ENCODE measurements at regions not wholly inside any gene's neighbourhood (a gene's known extent, or its start where the extent isn't known, plus 50 kb on each side); places are given as distances from the start of the nearest gene placed in this dataset.

DNA sequence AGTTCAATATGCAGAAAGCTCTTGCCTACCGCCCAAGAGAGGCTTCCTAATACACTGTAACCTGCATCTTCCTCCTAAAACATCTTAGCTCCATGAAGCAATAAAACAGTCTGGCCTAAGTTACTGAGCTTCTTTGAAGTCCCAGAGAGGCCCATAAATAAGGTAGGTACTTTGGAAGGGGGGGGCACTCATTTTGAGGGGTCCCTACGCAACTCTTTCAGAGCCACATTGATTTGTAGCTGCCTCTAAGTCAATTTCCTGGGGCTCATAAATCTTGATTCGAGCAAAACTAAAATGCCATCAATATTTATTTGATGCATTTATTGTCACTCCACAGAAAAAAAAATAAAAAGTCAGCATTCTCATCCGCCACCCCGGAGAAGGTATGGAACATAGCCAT is 60.4 kb upstream of the SIX2 start:
- H3K4me3 ChIP-seq (replicated peaks; ENCODE audit: low read depth, low read length) = no peak overlapping the region
- TF ChIP-seq, protein P1, sequence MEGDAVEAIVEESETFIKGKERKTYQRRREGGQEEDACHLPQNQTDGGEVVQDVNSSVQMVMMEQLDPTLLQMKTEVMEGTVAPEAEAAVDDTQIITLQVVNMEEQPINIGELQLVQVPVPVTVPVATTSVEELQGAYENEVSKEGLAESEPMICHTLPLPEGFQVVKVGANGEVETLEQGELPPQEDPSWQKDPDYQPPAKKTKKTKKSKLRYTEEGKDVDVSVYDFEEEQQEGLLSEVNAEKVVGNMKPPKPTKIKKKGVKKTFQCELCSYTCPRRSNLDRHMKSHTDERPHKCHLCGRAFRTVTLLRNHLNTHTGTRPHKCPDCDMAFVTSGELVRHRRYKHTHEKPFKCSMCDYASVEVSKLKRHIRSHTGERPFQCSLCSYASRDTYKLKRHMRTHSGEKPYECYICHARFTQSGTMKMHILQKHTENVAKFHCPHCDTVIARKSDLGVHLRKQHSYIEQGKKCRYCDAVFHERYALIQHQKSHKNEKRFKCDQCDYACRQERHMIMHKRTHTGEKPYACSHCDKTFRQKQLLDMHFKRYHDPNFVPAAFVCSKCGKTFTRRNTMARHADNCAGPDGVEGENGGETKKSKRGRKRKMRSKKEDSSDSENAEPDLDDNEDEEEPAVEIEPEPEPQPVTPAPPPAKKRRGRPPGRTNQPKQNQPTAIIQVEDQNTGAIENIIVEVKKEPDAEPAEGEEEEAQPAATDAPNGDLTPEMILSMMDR (IDR thresholded peaks at IDR 0.05; ENCODE audit: low read depth, low read length, missing control alignments) = no peak
- DNase-seq (ENCODE audit: extremely low read depth, low read depth) = no peak

GRCh38 chr2:45068571-45069140 is 59.4 kb upstream of the SIX2 start:
- H3K4me3 ChIP-seq (replicated peaks; ENCODE audit: low read depth, low read length) = no peak overlapping the region
- no peak for DNase-seq (ENCODE audit: extremely low read depth, low read depth)
- TF ChIP-seq, protein P1 (IDR thresholded peaks at IDR 0.05; ENCODE audit: low read depth, low read length, missing control alignments) = no peak

DNA sequence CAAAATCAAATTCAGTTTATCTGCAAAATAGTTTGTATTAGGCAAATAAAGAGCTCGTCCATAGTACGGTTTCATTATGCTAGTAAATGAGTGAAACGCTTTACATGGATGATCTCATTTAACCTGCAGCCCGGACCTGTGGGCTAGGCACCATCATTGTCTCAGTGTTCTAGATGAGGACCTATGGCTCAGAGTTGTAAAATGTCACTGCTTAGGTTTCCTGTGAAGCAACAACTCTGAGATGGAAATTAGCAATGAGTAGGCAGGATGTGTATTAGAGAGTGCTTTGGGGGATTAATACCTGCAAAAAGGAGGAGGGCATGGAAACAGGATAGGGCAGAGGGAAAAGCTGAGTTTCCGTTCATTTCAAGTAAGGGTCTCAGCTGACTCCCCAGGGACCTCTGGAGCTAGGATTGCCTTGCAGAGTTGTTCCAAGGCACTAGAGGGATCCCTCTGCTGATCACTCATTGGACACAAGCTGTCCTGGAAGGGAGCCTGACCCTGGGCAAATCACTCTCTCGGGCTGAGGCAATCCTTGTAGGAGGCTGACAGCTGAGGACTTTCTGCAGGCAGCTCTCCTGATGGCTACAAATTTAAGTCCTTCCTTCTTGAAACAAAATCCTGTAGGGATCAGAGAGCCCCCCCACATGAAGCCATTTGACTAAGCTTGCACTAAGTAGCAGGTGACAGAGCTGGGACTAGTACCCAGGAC is 58.8 kb upstream of the SIX2 start:
- no peak overlapping the region for H3K4me3 ChIP-seq (replicated peaks; ENCODE audit: low read depth, low read length)
- no peak for DNase-seq (ENCODE audit: extremely low read depth, low read depth)
- TF ChIP-seq, protein P1 (IDR thresholded peaks at IDR 0.05; ENCODE audit: low read depth, low read length, missing control alignments) = no peak
